Stimulated activated CD4-positive, alpha-beta T cell treated with anti-CD3 and anti-CD28 coated beads, Interleukin-1b, Interleukin-23, amount 100 ng/mL, for 4 hours (primary cell): ENCODE measurements at regions not wholly inside any gene's neighbourhood (a gene's known extent, or its start where the extent isn't known, plus 50 kb on each side); places are given as distances from the start of the nearest gene placed in this dataset.

ENCODE experiments used
- DNase-seq, 2 donors: peaks; one replicate each; pipeline ENCODE4 v3.0.0-alpha.2; 2020; ENCODE audit warnings: low read depth in 2 of 2

- no peak for DNase-seq
Measured at GRCh38 chr2:8309131-8309530, 372.7 kb upstream of the ID2 start.

DNA sequence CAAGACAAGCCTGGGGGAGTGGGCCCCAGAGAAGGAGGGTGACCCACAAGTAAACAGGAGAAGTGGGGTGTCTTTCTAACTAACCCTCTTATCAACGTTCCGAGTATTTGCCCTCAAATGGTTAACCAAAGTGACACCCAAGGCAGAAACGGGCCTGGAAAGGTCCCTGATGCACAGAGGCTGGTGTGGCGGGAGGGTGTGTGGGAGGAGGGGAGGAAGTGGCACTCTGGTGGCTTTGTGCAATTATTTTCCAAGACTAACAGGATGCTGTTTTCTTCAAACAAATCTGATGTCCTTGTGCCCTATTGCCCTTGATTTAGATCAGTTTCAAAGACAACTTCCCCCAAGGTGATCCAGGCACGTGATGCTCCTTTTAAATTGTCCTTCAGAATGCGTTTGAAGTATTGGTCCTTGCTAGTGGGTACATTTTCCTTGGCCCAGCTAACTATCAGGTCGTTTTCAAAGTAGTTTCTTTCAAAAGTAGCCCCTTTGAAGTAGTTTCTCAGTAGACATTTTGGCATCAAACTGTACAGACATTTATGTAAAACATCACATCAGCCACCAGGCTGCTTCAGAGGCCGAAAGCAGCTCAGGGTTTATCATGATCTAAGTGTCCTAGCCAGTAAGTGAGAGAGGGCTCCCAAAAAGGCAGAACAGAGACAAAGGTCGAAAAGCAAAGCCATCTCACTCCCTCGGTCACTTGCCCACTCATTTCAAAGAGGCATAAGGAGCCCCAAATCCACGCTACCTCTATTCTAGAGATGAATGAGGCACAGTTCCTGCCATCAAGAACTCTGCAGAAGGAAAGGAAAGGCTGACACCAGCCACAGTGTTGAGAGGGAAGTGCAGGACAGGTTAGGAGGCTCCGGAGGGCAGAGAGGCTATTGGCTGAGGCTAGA lies 371.1 kb upstream of the ID2 start:
- peak in 1 of 2 donors; percentile 34 for DNase-seq

DNA sequence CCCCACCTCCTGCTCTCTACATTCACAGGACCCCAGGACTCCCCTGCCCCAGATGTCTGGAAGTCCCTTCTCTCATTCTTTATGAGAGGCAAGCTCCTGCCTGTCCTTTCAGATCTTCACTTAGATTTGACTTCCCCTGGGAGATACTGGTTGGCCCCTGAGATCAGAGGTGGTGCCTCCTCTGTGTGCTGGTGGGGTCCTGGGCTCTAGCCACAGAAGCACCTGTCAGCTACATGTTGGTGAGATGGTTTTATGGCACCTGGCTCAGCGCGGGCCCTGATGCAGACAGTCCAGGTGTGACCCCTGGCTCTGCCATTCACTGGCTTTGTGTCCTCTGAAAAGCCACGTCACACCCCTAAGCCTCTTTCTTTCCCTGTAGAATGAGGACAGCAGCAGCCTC lies 369.6 kb upstream of the ID2 start:
- DNase-seq: no peak

GRCh38 chr2:8312861-8313830 lies 368.7 kb upstream of the ID2 start:
- DNase-seq: no peak

DNA sequence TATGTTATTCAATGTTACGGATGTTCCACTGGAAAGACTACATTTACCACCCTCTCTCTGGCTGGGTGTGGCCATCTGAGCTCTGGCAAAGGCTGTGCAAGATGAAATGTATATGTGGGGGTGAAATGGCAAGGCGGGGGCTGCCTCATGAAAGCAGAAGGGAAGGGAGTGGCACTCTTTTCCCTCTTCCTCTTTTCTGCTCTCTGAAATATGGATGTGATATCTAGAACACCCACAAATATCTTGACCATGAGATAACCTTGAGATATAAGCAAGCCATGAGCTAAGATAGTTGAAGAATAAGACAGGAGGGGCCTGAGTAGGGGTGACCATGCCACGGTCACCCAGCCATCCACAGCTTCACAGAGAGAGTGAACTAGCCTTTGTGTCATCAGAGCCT lies 367.8 kb upstream of the ID2 start:
- no peak for DNase-seq

GRCh38 chr2:8315531-8316165 lies 366.2 kb upstream of the ID2 start:
- DNase-seq: no peak

- DNase-seq: no peak
Measured at GRCh38 chr2:8316356-8316755, 365.5 kb upstream of the ID2 start.

GRCh38 chr2:8317418-8317817 lies 364.4 kb upstream of the ID2 start:
- DNase-seq: no peak

- DNase-seq: no peak
Measured at GRCh38 chr2:8319219-8319618, 362.6 kb upstream of the ID2 start.

DNA sequence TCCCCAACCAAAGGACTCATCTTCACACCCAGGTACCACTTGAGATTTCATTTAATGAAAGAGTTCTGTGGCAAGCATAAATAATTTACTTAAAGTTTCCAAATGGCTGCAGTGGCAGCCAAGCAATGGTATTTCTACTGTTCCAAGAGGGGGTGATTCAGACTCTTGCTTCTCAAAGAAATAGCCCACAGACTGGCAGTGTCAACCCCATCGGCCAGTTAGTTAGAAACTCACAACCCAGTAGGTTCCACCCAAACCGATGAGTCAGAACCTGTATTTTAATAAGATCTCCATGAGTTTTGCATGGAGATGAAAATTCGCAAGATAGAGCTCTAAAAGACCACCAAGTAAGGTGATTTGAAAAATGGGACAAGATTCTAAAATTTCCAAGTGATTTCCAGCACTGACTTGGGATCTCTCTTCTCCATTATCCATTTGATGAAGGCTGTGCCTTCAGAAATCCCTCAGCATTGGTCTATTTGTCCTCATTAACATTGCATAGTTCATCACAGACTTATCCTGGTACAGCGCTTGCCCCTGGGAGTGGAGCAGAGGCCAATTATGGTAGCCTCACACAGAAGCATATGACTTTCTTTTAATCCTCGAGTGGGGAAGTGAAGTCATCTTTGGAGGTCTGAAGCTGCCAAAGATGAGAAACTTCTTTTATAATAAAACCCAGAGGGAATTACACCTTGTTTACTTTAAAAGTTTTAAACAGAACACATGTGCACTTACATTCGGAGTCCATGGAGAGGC lies 361.4 kb upstream of the ID2 start:
- no peak for DNase-seq

DNA sequence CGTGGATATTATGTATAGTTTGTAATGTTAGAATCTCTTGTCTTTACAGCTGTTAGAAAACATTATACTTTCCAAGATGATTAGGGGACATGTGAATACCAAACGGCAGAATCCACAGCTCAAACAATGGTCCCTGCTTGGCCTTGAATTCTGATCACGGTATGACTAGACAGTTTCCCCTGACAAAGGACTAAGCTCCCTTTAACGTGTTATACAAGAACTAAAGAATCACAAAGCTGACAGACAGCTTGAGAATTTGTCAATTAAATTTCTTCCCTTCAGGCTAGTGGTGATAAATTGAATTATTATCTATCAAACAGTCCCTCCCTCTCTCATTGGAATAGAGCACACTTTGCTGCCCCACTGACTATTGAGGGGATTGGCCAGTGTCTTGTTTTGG lies 359.2 kb upstream of the ID2 start:
- no peak for DNase-seq

- DNase-seq: no peak
Measured at GRCh38 chr2:8324164-8324856, 357.5 kb upstream of the ID2 start.

DNA sequence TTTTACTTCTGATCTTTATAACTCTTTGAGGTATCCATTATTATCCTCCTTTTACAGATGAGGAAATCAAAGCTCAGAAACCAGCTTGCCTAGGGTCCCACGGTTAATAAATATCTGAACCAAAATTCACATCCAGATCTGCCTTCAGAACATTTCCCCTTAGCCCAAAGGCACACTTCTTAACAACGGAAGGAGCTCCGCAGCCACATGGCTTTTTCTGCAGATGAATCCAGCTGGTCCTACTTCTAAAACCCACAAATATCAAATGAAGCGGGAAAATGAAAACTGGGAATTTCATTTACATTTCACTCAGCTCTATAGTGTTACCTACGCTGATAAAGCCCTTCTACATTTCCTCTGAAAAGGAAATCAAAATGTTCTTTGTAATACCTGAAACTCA lies 357.0 kb upstream of the ID2 start:
- DNase-seq: no peak

DNA sequence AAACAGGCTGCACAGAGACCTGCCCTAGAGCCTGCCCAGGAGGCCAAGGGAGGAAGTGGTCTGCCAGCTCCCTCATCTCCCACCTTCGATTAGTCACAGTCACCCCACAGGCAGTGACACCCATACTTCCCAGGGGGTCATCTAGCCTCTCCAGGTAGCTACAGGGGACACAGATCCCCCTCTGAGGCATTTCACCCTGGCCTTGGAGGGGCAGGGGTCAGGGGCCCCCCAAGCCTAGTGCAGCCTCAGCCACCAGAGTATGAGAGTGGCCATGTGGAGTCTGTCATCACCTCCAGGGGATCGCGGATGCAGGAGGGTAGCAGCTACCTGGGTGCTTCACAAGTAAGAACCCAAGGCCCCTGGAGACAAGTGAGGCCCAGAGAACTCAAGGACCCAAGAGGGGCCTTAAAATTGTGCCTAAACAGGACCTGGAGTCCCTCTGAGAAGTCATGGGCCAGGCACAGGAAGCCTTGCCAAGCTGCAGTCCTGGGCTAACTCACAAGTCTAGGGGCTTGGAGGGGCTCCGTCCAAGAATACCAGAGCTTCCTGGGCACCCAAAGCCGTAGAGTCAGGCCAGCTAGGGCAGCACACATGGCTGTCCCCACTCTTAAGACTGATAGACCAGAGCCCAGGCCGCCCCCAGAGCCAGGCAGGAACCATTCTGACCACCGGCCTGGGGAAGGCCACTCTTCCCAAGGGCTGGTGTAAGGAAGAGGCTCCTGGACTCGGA lies 354.3 kb upstream of the ID2 start:
- DNase-seq: no peak

DNA sequence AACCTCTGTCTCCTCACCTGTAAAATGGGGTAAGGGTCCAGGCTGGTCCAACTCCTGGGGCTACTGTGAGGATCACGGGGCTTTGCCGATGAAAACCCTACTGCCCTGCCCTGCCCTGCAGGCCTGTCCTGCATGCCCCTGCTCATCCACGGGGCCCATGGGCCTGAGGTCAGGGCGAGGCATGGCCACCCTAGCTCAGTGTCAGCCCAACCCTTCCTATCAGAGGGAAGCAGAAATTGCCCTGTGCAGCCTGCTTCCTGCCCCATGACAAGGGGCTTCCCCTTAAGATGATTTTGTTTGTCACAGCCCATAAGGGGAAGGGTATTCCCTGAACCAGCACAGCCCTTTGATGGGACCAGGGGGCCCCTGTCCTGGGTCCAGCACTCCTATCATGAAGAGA lies 353.6 kb upstream of the ID2 start:
- DNase-seq: no peak

DNA sequence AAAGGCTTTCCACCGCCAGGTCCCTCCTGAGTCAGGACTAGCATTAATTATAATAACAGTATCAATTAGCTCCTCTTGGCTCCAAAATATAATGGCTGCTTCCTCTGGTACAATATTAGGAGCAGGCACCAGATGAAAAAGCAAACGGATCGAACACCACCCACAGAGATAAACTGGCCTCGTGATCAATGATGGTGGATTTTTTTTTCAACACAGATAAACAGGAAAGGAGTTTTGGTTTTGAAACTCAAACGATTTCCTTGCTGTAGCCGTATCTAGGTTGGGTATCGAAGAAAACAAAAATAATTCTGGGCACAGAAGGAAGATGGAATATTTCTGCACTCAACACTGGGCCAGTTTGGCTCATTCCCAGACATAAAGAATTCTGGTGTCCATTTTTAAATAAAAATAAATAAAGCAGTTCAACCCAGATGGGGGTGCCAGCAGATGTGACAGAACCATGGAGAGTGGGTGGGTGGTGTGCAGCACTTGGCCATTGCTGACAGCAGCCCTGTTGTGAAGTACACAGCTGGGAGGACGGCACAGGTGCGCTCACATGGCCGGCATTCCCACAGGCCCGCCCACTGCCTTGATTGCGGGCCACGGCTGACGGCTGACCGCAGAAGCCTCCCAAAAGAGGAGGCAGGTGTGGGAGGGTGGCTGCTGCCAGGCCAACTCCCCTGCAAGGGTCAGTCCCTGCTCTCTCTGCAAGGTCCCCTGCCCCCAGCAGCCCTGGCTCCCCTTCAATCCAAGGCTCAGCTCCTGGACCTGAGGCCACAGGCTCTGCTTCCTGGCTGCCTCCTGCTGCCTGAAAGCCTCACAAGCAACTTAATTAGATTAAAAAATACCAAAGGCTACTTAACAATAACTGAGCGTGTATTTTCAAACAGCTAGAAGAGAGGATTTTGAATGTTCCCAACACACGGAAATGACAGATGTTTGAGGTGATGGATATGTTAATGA lies 351.9 kb upstream of the ID2 start:
- DNase-seq: no peak

DNA sequence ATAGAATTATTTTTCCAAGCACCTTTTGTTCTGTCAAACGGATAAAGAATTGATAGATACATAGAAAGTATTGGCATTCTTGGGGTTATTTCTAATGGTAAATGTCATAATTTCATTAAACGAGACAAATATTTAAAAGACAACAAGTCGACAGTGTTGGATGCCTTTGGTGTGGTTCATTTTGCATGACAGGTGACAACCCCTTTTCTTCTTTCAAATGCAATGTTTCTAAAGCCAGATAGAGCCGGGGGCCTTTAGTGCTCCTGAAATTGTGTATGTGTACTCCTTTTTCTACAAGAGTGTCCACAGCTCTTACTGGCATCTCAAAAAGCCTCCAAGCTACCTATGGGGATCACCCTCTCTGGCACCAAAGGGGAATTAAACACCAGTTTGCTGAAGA lies 350.8 kb upstream of the ID2 start:
- no peak for DNase-seq

DNA sequence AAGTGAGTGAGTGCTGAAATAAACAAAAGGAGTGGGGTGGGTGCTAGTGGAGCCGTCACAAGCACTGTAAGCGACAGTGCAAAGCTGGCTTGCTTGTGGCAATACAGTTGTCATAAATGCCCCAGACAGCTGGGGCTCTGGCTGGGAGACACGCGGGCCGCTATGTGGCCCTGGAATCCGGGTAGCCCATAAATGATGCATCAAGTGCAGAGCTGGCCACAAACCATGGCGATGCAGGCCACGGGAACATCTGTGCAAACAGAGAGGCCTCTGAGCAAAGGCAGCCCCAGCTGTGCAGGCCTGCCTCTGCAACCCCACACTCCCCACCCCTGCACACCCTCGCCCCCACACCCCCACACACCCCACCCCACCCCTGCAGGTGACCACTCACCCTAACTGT lies 349.2 kb upstream of the ID2 start:
- no peak for DNase-seq
